K562 (cell line): ENCODE measurements at regions not wholly inside any gene's neighbourhood (a gene's known extent, or its start where the extent isn't known, plus 50 kb on each side); places are given as distances from the start of the nearest gene placed in this dataset.

Source experiments
- ATAC-seq: fragments of 200-7000 bp; cut with Tn5 transposase; 3 replicates; pipeline ENCODE4 v1.9.1; 2020; ENCODE audit warnings: moderate library complexity
- BruUV-seq: library from RNA; stranded (reverse); fragments of 400-500 nt; replicated peaks from 2 replicates; lab custom pipeline; 2021; lab: Mats Ljungman, UMichigan
- CTCF ChIA-PET: fragments of 300-600 bp; formaldehyde crosslinking; extraction: SDS; loops from one replicate; lab custom pipeline; 2021; ENCODE audit warnings: low intra/inter-chr PET ratio; lab: Yijun Ruan, JAX
- POLR2A ChIA-PET: fragments of 300-600, 350-650 bp; sonication (Branson Sonifier 250); formaldehyde crosslinking; extraction: SDS; loops from one replicate; lab custom pipeline; 2021; ENCODE audit warnings: antibody characterized with exemption, inconsistent platforms; lab: Yijun Ruan, JAX
- DNase-seq, 4 experiments: peaks; one replicate each; pipeline versions ENCODE4 v3.0.0 to v3.0.0-alpha.2; 2011 to 2018; ENCODE audit warnings: low spot score in 3 of 4, mixed read lengths in 3 of 4; ENCODE audit errors: extremely low read depth in 1 of 4
- FAIRE-seq: peaks from 2 replicates; lab custom pipeline; 2011; peaks lifted over from hg19 to GRCh38; lab: Jason Lieb, UNC
- H2AFZ ChIP-seq: 2 replicates; pipeline ENCODE4 v1.6.0; 2011; ENCODE audit warnings: low read depth, low read length, control low read depth, inconsistent platforms
- H3K27ac ChIP-seq: fragments of 200-600 bp; 3 replicates; pipeline ENCODE4 v1.8.0; 2011; ENCODE audit warnings: low read depth, mild to moderate bottlenecking, control low read depth, inconsistent platforms, low read length, moderate library complexity, mixed read lengths; ENCODE audit errors: extremely low read depth
- H3K27me3 ChIP-seq, 2 experiments: fragments of 300-600 bp in 1 of 2; 2 replicates in 1 of 2; 3 replicates in 1 of 2; pipeline versions ENCODE4 v1.6.0 to v1.8.0; 2011; ENCODE audit warnings: inconsistent platforms in 2 of 2, low read length in 2 of 2, mild to moderate bottlenecking in 1 of 2, mixed read lengths in 1 of 2, moderate library complexity in 1 of 2; ENCODE audit not compliant: control insufficient read depth in 2 of 2, insufficient read depth in 2 of 2
- H3K36me3 ChIP-seq: fragments of 300-600 bp; 3 replicates; pipeline ENCODE4 v1.8.0; 2011; ENCODE audit warnings: mild to moderate bottlenecking, low read length, inconsistent platforms; ENCODE audit not compliant: control insufficient read depth, insufficient read depth
- H3K4me1 ChIP-seq, 2 experiments: fragments of 200-600 bp in 1 of 2; replicated peaks in 1 of 2; 2 replicates in 1 of 2; 3 replicates in 1 of 2; pipeline versions ENCODE4 v1.5.1 to v1.8.0; 2011; ENCODE audit warnings: inconsistent platforms in 2 of 2, low read length in 2 of 2, mild to moderate bottlenecking in 1 of 2, mixed read lengths in 1 of 2, moderate library complexity in 1 of 2; ENCODE audit not compliant: control insufficient read depth in 2 of 2, insufficient read depth in 2 of 2
- H3K4me2 ChIP-seq: 2 replicates; pipeline ENCODE4 v1.6.1; 2011; ENCODE audit warnings: low read length, control low read depth, inconsistent platforms, mixed read lengths; ENCODE audit not compliant: insufficient read depth
- H3K4me3 ChIP-seq: fragments of 200-600 bp; sonication (generic), shearing (Covaris generic); 2 replicates; pipeline ENCODE4 v1.5.1; 2016; ENCODE audit warnings: control low read depth, inconsistent platforms
- H3K79me2 ChIP-seq: fragments of 200-600 bp; 3 replicates; pipeline ENCODE4 v1.8.0; 2011; ENCODE audit warnings: low read length, inconsistent platforms; ENCODE audit not compliant: control insufficient read depth, insufficient read depth
- H3K9ac ChIP-seq, 2 experiments: 2 replicates each; pipeline versions ENCODE4 v1.6.0 to v1.6.1; 2011; ENCODE audit warnings: low read depth in 2 of 2, low read length in 2 of 2, control low read depth in 1 of 2, inconsistent platforms in 1 of 2, mild to moderate bottlenecking in 1 of 2, mixed read lengths in 1 of 2; ENCODE audit not compliant: insufficient read depth in 1 of 2
- H3K9me1 ChIP-seq: one replicate; pipeline ENCODE4 v1.6.0; 2011; ENCODE audit warnings: inconsistent platforms, mild to moderate bottlenecking, low read length, moderate library complexity; ENCODE audit not compliant: control insufficient read depth, insufficient read depth
- H3K9me3 ChIP-seq: replicated peaks from 2 replicates; pipeline ENCODE4 v1.5.1; 2011; ENCODE audit warnings: low read depth, low read length, inconsistent platforms; ENCODE audit not compliant: control insufficient read depth, insufficient read depth
- H4K20me1 ChIP-seq: replicated peaks from 2 replicates; pipeline ENCODE4 v1.6.1; 2011; ENCODE audit warnings: low read length, inconsistent platforms, mixed read lengths; ENCODE audit not compliant: control insufficient read depth, insufficient read depth
- DDX20 ChIP-seq: fragments of 450-650 bp; IDR thresholded peaks from 2 replicates; pipeline ENCODE4 v1.6.1; 2016; ENCODE audit warnings: missing genetic modification characterization, low read depth, mild to moderate bottlenecking, missing compliant biosample characterization, moderate library complexity
- HDAC6 ChIP-seq: IDR thresholded peaks from 2 replicates; pipeline ENCODE4 v1.6.1; 2012; ENCODE audit warnings: low read depth, mild to moderate bottlenecking, control low read depth, inconsistent platforms, low read length, moderate library complexity
- HMG20A ChIP-seq: fragments of 450-650 bp; formaldehyde crosslinking; conservative IDR thresholded peaks from 2 replicates; pipeline ENCODE4 v1.4.0; 2020; ENCODE audit warnings: mild to moderate bottlenecking, mixed read lengths
- KAT2B ChIP-seq: IDR thresholded peaks from one replicate; pipeline ENCODE4 v1.6.1; 2012; ENCODE audit warnings: low read depth, mild to moderate bottlenecking, control low read depth, inconsistent platforms, low read length, moderate library complexity
- MAFK ChIP-seq: IDR thresholded peaks from 2 replicates; pipeline ENCODE4 v1.6.1; 2011; ENCODE audit warnings: low read length, improper control_type of control experiment
- NCOA1 ChIP-seq: fragments of 450-650 bp; IDR thresholded peaks from 2 replicates; pipeline ENCODE4 v1.6.1; 2016; ENCODE audit warnings: low read depth
- NEUROD1 ChIP-seq: fragments of 150-350 bp; IDR thresholded peaks from 2 replicates; pipeline ENCODE4 v1.6.1; 2014; ENCODE audit warnings: borderline replicate concordance, low read length, low read depth; ENCODE audit not compliant: partially characterized antibody
- NRF1 ChIP-seq, 2 experiments: fragments of 450-650 bp; IDR thresholded peaks in 1 of 2; conservative IDR thresholded peaks in 1 of 2; 2 replicates each; pipeline ENCODE4 v1.6.1; 2014; ENCODE audit warnings: mild to moderate bottlenecking in 2 of 2
- POU5F1 ChIP-seq: fragments of 150-350 bp; IDR thresholded peaks from 2 replicates; pipeline ENCODE4 v1.6.1; 2014; ENCODE audit warnings: borderline replicate concordance, low read length, low read depth, mild to moderate bottlenecking; ENCODE audit not compliant: partially characterized antibody
- SPI1 ChIP-seq: IDR thresholded peaks from 2 replicates; pipeline ENCODE4 v1.6.1; 2011; ENCODE audit warnings: low read depth, low read length, control low read depth, borderline replicate concordance
- ZNF436 ChIP-seq: fragments of 250-450, 450-650 bp; sonication (Bioruptor Pico); formaldehyde crosslinking; IDR thresholded peaks from 2 replicates; pipeline ENCODE4 v1.7.0; 2020; ENCODE audit warnings: mild to moderate bottlenecking
- ZNF511 ChIP-seq: sonication (generic); formaldehyde crosslinking; IDR thresholded peaks from 2 replicates; pipeline ENCODE4 v1.8.0; 2022; ENCODE audit warnings: mild to moderate bottlenecking, missing genetic modification reagents
- ZNF79 ChIP-seq: fragments of 250-450 bp; sonication (Bioruptor Pico); IDR thresholded peaks from 2 replicates; pipeline ENCODE4 v1.4.0; 2020; ENCODE audit warnings: low read depth, mild to moderate bottlenecking, moderate library complexity
- WGBS: fragments of 100-300 bp; shearing (Covaris generic); methylation state at CpG from one replicate; pipeline ENCODE4 v1.1.6; 2016; ENCODE audit warnings: low coverage, mixed read lengths; ENCODE audit not compliant: insufficient coverage; ENCODE audit errors: missing lambda C conversion rate; 5-methylcytosine and 5-hydroxymethylcytosine counted together
- in situ Hi-C: fragments of 300-500 bp; cut with MboI; formaldehyde crosslinking; loops from 4 replicates; pipeline ENCODE4 v1.15.0; 2018; ENCODE audit warnings: inconsistent platforms, mixed read lengths
- intact Hi-C: fragments of 100-400 bp; cut with micrococcal nuclease; formaldehyde crosslinking; loops from 2 replicates; pipeline ENCODE4 v1.14.2; 2022

- H3K36me3 ChIP-seq, result no peaks in the 10 kb centered on the region
- CTCF ChIA-PET, result no interaction called here
- no peaks in the 10 kb centered on the region for H3K9me3 ChIP-seq
- no TSS peak for BruUV-seq
- no peak for FAIRE-seq
- no peak for ATAC-seq
- H3K9me1 ChIP-seq, result no peaks in the 10 kb centered on the region
- intact Hi-C loops, result no loop called here
- in situ Hi-C loops, result no loop called here
- peaks cover 26 to 28% of the 10 kb centered on the region in 2 experiments for H3K4me1 ChIP-seq
- no peak for DNase-seq
- H3K4me2 ChIP-seq, result no peak overlapping the region
- H3K27me3 ChIP-seq, result no peaks in the 10 kb centered on the region
- TF ChIP-seq ZNF436, result no peak
- peak; percentile 57; the same call in 1 of the 2 replicates for TF ChIP-seq SPI1
- H3K27ac ChIP-seq, result no peak overlapping the region
- H3K79me2 ChIP-seq, result no peaks in the 10 kb centered on the region
- POLR2A ChIA-PET, result no interaction called here
- 82% methylated on average over 11 of the region's 11 CpGs for WGBS
- no peak overlapping the region for H3K4me3 ChIP-seq
- no peak overlapping the region for H3K9ac ChIP-seq
- no peak overlapping the region for H2AFZ ChIP-seq
- no peaks in the 10 kb centered on the region for H4K20me1 ChIP-seq
These were observed 67.6 kb downstream of the HES1 start for GRCh38 chr3:194203482-194204041.

- intact Hi-C loops (no loop called here), in situ Hi-C loops (no loop called here)
- ATAC-seq (no peak), DNase-seq (no peak), FAIRE-seq (no peak)
- POLR2A ChIA-PET, result no interaction called here
- 90% methylated on average over 30 of the region's 79 CpGs for WGBS
- no peaks in the 10 kb centered on the region for H3K27me3 ChIP-seq
- no peak overlapping the region for H3K4me3 ChIP-seq
- H3K79me2 ChIP-seq, result no peaks in the 10 kb centered on the region
- CTCF ChIA-PET, result no interaction called here
- no peaks in the 10 kb centered on the region for H3K9me1 ChIP-seq
- no peaks in the 10 kb centered on the region for H3K9me3 ChIP-seq
- H3K4me2 ChIP-seq, result no peak overlapping the region
- no TSS peak for BruUV-seq
- H4K20me1 ChIP-seq, result no peaks in the 10 kb centered on the region
- no peak overlapping the region for H3K9ac ChIP-seq
- no peak overlapping the region for H3K27ac ChIP-seq
- no peaks in the 10 kb centered on the region for H3K36me3 ChIP-seq
- H3K4me1 ChIP-seq, result peaks cover 26 to 28% of the 10 kb centered on the region in 2 experiments
- no peak overlapping the region for H2AFZ ChIP-seq
- TF ChIP-seq NCOA1, result no peak
- no peak for TF ChIP-seq NEUROD1
- no peak for TF ChIP-seq NRF1 (conservative IDR thresholded peaks at IDR 0.05 in 1 of 2, IDR thresholded peaks at IDR 0.05 in 1 of 2)
- no peak for TF ChIP-seq KAT2B
- TF ChIP-seq ZNF79 (CRISPR knock-in tag), result no peak
- no peak for TF ChIP-seq ZNF511 (CRISPR knock-in tag)
- TF ChIP-seq DDX20 (tag), result no peak
- no peak for TF ChIP-seq MAFK
- TF ChIP-seq POU5F1, result no peak
- no peak for TF ChIP-seq HDAC6
- TF ChIP-seq HMG20A (CRISPR knock-in tag), result no peak
These were observed 68.4 kb downstream of the HES1 start for GRCh38 chr3:194204042-194204987.
